Activated T-helper 1 cell treated with anti-CD3 and anti-CD28 coated beads, Interleukin-12 subunit alpha, Interleukin-12 subunit beta, Interleukin-2, Interleukin-4 antibody, amounts not matched to agents 30 ng/mL and 10 ng/mL and 1 ng/mL, durations not matched to agents 14 hours and 24 hours and 36 hours (primary cell): ENCODE measurements at regions not wholly inside any gene's neighbourhood (a gene's known extent, or its start where the extent isn't known, plus 50 kb on each side); places are given as distances from the start of the nearest gene placed in this dataset.

ENCODE experiments used
- DNase-seq: peaks from one replicate; pipeline ENCODE4 v3.0.0; 2021; ENCODE audit warnings: low spot score
- H3K27ac Mint-ChIP-seq: one replicate; pipeline ENCODE4 v1.8.0; 2021; ENCODE audit warnings: mild to moderate bottlenecking, mixed read lengths
- H3K27me3 Mint-ChIP-seq: one replicate; pipeline ENCODE4 v1.8.0; 2022; ENCODE audit warnings: mild to moderate bottlenecking, moderate library complexity, mixed read lengths; ENCODE audit not compliant: insufficient read depth
- H3K36me3 Mint-ChIP-seq: one replicate; pipeline ENCODE4 v1.8.0; 2021; ENCODE audit warnings: low read depth, mixed read lengths
- H3K4me1 Mint-ChIP-seq: one replicate; pipeline ENCODE4 v1.8.0; 2021; ENCODE audit warnings: low read depth, mixed read lengths
- H3K4me3 Mint-ChIP-seq: one replicate; pipeline ENCODE4 v1.8.0; 2021; ENCODE audit warnings: mild to moderate bottlenecking, moderate library complexity, mixed read lengths
- H3K9me3 Mint-ChIP-seq: one replicate; pipeline ENCODE4 v1.8.0; 2021; ENCODE audit warnings: mixed read lengths
- intact Hi-C: fragments of 100-400 bp; cut with micrococcal nuclease; formaldehyde crosslinking; loops from one replicate; pipeline ENCODE4 v1.15.1; 2024

DNA sequence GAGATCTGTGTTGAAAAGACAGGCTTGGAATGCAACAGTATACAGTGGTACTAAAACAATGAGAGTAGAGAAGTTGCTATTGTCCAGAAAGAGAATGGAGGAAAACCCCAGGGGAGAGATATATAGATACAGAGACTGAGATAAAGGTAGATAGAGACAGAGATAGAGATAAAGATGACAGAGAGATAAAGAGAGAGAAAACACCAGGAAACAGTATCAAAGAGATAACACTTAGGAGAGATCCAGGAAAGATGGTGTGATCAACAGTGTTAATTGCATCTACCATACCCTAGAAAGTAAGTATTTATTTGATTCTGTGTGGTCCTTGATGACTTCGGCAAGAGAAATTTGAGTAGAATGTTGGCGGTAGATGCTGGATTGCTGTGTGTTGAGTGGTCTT lies 461.8 kb upstream of the RIOK2 start:
- intact Hi-C loops = no loop called here
- Mint-ChIP-seq H3K9me3 (peaks cover 4% of the 10 kb centered on the region), H3K27me3 (no peaks in the 10 kb centered on the region), H3K4me3 (no peak overlapping the region), H3K4me1 (no peaks in the 10 kb centered on the region), H3K36me3 (no peaks in the 10 kb centered on the region), H3K27ac (no peak overlapping the region)
- DNase-seq = no peak

- Mint-ChIP-seq H3K4me3 (no peak overlapping the region), H3K4me1 (no peaks in the 10 kb centered on the region), H3K27me3 (no peaks in the 10 kb centered on the region), H3K9me3 (no peaks in the 10 kb centered on the region), H3K36me3 (no peaks in the 10 kb centered on the region), H3K27ac (no peak overlapping the region)
- no peak for DNase-seq
- intact Hi-C loops = no loop called here
Observed at GRCh38 chr5:97657239-97657638, 474.2 kb upstream of the RIOK2 start.

DNA sequence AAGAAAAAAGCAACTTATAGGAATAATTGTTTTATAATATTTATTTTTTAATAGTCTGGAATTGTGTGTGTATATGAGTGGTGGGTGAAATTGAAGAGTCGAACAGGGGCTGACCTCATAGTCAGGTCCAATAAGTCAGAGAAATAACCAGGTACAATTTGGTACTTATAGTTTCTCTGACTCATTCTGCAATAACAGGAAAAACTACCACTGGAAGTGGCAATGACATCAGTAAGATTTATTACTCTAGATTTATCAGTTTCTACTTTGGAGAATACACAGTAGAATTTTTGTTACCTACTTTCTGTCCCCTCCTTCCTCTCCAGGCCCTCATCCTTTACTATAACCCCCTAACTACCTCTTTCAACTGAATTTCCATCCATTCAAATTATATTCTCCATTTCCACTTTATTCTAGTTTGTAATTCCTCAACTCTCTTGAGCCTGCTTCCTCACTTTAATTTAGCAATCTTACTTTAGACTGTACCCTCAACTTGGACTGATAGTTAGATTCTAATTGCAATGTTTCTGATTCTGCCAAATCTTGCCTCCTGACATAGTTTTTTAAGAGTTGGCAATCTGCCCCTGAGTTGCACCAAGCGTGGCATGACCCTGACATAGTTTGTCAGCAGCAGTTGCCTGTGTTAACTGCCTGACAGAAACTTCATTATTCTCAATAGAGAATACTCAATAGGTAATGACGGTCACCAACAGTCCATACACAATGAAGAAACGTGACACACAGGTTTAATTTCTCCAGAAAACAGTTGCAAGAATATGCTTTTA lies 475.3 kb upstream of the RIOK2 start:
- Mint-ChIP-seq H3K4me1 (no peaks in the 10 kb centered on the region), H3K4me3 (no peak overlapping the region), H3K9me3 (no peaks in the 10 kb centered on the region), H3K27me3 (no peaks in the 10 kb centered on the region), H3K27ac (no peak overlapping the region), H3K36me3 (no peaks in the 10 kb centered on the region)
- intact Hi-C loops = no loop called here
- no peak for DNase-seq

- intact Hi-C loops = no loop called here
- H3K27me3 Mint-ChIP-seq = no peaks in the 10 kb centered on the region
- H3K27ac Mint-ChIP-seq = no peak overlapping the region
- no peak for DNase-seq
- no peak overlapping the region for H3K4me3 Mint-ChIP-seq
- no peaks in the 10 kb centered on the region for H3K4me1 Mint-ChIP-seq
- H3K9me3 Mint-ChIP-seq = no peaks in the 10 kb centered on the region
- H3K36me3 Mint-ChIP-seq = no peaks in the 10 kb centered on the region
Observed at GRCh38 chr5:97666783-97667182, 483.7 kb upstream of the RIOK2 start.

GRCh38 chr5:97670447-97670846 lies 487.4 kb upstream of the RIOK2 start:
- Mint-ChIP-seq H3K4me3 (no peak overlapping the region), H3K4me1 (no peaks in the 10 kb centered on the region), H3K27ac (no peak overlapping the region), H3K27me3 (no peaks in the 10 kb centered on the region), H3K36me3 (no peaks in the 10 kb centered on the region), H3K9me3 (peaks cover under 1% of the 10 kb centered on the region)
- no peak for DNase-seq
- intact Hi-C loops = no loop called here

DNA sequence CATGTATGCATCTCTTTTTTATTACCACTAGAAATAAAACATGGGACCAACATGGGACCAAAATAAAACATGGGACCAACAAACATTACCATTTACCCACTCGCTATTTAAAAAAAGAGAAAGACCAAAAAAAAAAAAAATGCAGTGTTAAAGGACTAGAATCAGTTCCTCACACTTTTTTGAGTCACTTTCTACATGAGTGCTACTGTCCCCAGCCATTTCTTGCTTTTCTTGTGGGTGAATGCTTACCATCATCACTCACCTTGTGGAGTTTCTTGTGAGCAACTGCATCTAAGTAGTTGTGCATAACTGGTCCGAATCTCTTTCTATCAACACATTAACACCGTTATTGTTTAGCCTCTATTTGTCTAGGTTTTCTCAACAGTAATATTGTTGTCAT lies 493.6 kb upstream of the RIOK2 start:
- H3K9me3 Mint-ChIP-seq = peaks cover 5% of the 10 kb centered on the region
- no peaks in the 10 kb centered on the region for H3K27me3 Mint-ChIP-seq

DNA sequence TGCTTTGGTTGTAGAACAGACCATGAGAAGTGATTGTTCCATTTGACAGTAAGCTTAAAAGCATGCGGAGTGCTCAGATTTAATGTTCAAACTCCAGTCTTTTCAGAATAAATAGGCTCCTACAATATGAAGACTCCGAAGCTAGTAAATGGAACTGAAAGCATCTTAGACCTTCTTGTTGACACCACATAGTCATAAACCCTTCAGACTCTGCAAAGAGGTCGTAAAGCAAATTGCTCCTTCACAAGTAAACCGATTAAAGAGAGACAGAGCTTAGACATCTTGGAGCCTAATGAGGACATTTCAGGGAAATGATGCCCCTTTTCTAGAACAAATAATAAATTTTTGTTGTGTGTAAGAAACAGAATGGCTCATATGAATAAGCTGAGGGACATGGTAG lies 511.0 kb upstream of the RIOK2 start:
- H3K4me3 Mint-ChIP-seq = no peak overlapping the region
- no peak overlapping the region for H3K27ac Mint-ChIP-seq
- no peak for DNase-seq
- peaks cover 3% of the 10 kb centered on the region for H3K9me3 Mint-ChIP-seq
- H3K27me3 Mint-ChIP-seq = no peaks in the 10 kb centered on the region
- H3K4me1 Mint-ChIP-seq = no peaks in the 10 kb centered on the region
- intact Hi-C loops = no loop called here
- H3K36me3 Mint-ChIP-seq = no peaks in the 10 kb centered on the region

More for the DNA sequence above, 493.6 kb upstream of the RIOK2 start:
- Mint-ChIP-seq H3K4me1 (no peaks in the 10 kb centered on the region), H3K36me3 (no peaks in the 10 kb centered on the region), H3K27ac (no peak overlapping the region), H3K4me3 (no peak overlapping the region)
- no peak for DNase-seq
- intact Hi-C loops = no loop called here

GRCh38 chr5:97714424-97714823 lies 531.4 kb upstream of the RIOK2 start:
- H3K27me3 Mint-ChIP-seq = no peaks in the 10 kb centered on the region
- no peak for DNase-seq
- intact Hi-C loops = no loop called here
- H3K9me3 Mint-ChIP-seq = no peaks in the 10 kb centered on the region
- no peak overlapping the region for H3K4me3 Mint-ChIP-seq
- H3K4me1 Mint-ChIP-seq = no peaks in the 10 kb centered on the region
- no peaks in the 10 kb centered on the region for H3K36me3 Mint-ChIP-seq
- no peak overlapping the region for H3K27ac Mint-ChIP-seq

DNA sequence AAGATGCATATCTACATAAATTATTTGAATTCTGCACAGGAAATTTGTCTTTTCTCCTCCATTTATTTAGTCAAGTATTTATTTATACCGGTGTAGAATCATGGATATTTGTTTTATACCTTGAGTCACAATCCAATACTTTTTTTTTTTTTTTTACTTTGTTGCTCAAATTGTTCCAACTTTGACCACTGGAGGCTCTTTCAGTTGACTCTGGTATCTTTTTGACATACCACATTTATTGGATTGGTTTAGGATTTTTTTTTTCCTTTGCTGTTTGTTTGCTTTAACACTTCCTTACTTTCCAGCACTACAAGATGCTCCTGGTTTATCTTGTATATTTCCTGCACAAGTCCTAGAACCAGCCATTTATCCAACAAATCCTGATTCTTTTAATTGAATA lies 543.1 kb upstream of the RIOK2 start:
- Mint-ChIP-seq H3K36me3 (no peaks in the 10 kb centered on the region), H3K9me3 (no peaks in the 10 kb centered on the region), H3K27me3 (no peaks in the 10 kb centered on the region), H3K27ac (no peak overlapping the region), H3K4me1 (no peaks in the 10 kb centered on the region), H3K4me3 (no peak overlapping the region)
- no peak for DNase-seq
- intact Hi-C loops = no loop called here

GRCh38 chr5:97728920-97729319 lies 545.9 kb upstream of the RIOK2 start:
- Mint-ChIP-seq H3K36me3 (no peaks in the 10 kb centered on the region), H3K9me3 (no peaks in the 10 kb centered on the region), H3K4me1 (no peaks in the 10 kb centered on the region), H3K27me3 (no peaks in the 10 kb centered on the region), H3K4me3 (no peak overlapping the region), H3K27ac (no peak overlapping the region)
- intact Hi-C loops = no loop called here
- no peak for DNase-seq

DNA sequence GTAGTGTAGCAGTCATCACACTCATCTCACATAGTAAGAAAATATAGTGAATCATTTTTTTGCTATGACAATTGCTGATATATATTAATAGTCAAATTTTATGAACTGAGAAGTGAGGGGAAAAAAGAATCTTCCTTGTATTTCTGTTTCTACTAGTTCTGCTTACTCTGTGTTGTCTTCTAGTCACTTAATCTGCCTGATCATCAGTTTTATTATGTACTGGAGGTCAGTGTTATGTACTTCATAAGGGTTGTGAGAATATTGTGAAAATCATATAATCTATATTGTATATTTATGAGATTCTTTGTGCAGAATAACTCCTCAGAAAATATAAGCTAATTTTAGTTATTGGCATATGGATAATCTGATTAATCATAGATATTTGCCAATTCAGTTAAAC lies 546.9 kb upstream of the RIOK2 start:
- intact Hi-C loops = no loop called here
- Mint-ChIP-seq H3K9me3 (no peaks in the 10 kb centered on the region), H3K4me3 (no peak overlapping the region), H3K4me1 (no peaks in the 10 kb centered on the region), H3K27me3 (no peaks in the 10 kb centered on the region), H3K27ac (no peak overlapping the region), H3K36me3 (no peaks in the 10 kb centered on the region)
- DNase-seq = no peak

DNA sequence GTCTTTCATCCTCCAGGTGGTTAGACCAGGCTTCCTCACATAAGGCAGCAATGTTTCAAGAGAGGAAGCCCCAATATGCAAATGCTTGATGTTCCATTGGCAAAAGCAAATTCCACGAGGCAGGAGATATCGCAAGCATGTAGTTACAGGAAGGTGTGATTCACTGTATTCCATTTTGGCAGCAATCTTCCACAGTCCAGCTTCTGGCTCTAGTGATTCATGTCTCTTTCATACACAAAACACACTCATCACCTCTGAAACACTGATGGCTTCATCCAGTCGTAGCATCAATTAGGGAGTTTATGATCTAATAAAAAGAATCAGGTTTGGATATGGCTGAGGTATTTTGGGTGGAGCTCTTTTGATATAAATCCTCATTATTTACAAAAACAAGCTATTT lies 552.2 kb upstream of the RIOK2 start:
- no peaks in the 10 kb centered on the region for H3K9me3 Mint-ChIP-seq
- H3K27ac Mint-ChIP-seq = no peak overlapping the region
- H3K27me3 Mint-ChIP-seq = no peaks in the 10 kb centered on the region
- DNase-seq = no peak
- intact Hi-C loops = no loop called here
- H3K4me3 Mint-ChIP-seq = no peak overlapping the region
- no peaks in the 10 kb centered on the region for H3K4me1 Mint-ChIP-seq
- no peaks in the 10 kb centered on the region for H3K36me3 Mint-ChIP-seq

GRCh38 chr5:97737608-97738007 lies 554.6 kb upstream of the RIOK2 start:
- Mint-ChIP-seq H3K4me3 (no peak overlapping the region), H3K27ac (no peak overlapping the region), H3K4me1 (no peaks in the 10 kb centered on the region), H3K9me3 (no peaks in the 10 kb centered on the region), H3K36me3 (no peaks in the 10 kb centered on the region), H3K27me3 (no peaks in the 10 kb centered on the region)
- intact Hi-C loops = no loop called here
- DNase-seq = no peak

DNA sequence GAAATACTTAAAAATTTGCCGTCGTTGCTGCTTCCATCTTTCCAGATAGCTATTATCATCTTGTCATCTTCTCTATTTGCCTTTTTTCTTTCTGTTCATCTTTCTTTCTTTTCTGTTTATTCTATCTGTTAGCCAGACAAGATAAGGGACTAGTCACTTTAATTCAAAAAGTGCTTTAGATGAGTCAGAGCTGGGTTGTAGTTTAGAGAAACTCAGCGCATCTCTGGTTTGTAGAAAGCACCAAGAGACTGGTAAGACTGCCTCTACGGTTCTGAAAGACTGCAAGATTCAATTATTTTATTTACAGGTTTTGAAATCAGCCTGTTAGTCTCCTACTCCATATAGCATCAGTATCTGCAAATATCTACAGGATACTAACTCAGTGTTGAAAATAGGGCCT lies 562.8 kb upstream of the RIOK2 start:
- intact Hi-C loops = no loop called here
- Mint-ChIP-seq H3K27ac (no peak overlapping the region), H3K4me1 (no peaks in the 10 kb centered on the region), H3K4me3 (no peak overlapping the region), H3K9me3 (peaks cover 4% of the 10 kb centered on the region), H3K27me3 (no peaks in the 10 kb centered on the region), H3K36me3 (no peaks in the 10 kb centered on the region)
- no peak for DNase-seq
